ENCODE measurements at regions not wholly inside any gene's neighbourhood (a gene's known extent, or its start where the extent isn't known, plus 50 kb on each side); places are given as distances from the start of the nearest gene placed in this dataset.
A peak's percentile ranks its signal among the peaks of the same experiment; 100 is the strongest.

DNA sequence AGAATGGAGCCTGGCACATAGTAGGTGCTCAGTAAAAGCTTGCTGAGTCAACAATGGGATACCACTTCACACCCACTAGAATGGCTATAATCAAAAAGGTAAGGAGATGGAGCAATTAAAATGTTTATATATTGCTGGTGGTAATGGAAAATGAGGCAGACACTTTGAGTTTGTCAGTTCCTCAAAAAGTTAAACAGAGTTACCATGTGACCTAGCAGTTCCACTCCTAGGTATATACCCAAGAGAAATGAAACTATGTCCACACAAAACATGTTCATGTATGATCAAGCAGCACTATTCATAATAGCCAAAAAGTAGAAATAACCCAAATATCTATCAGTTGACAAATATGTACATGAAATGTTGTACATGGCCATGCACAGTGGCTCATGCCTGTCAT, 74.8 kb upstream of the ECE1 start:
- H3K36me3 ChIP-seq (ENCODE audit: control insufficient read depth, insufficient read depth, low read length) = no peaks in the 10 kb centered on the region
- no peak for FAIRE-seq
- TF ChIP-seq, protein P1, sequence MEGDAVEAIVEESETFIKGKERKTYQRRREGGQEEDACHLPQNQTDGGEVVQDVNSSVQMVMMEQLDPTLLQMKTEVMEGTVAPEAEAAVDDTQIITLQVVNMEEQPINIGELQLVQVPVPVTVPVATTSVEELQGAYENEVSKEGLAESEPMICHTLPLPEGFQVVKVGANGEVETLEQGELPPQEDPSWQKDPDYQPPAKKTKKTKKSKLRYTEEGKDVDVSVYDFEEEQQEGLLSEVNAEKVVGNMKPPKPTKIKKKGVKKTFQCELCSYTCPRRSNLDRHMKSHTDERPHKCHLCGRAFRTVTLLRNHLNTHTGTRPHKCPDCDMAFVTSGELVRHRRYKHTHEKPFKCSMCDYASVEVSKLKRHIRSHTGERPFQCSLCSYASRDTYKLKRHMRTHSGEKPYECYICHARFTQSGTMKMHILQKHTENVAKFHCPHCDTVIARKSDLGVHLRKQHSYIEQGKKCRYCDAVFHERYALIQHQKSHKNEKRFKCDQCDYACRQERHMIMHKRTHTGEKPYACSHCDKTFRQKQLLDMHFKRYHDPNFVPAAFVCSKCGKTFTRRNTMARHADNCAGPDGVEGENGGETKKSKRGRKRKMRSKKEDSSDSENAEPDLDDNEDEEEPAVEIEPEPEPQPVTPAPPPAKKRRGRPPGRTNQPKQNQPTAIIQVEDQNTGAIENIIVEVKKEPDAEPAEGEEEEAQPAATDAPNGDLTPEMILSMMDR (IDR thresholded peaks at IDR 0.05; ENCODE audit: insufficient read depth, low read length, severe bottlenecking) = no peak
- no peak overlapping the region for H3K4me3 ChIP-seq (ENCODE audit: low read depth, low read length)
- no peak for DNase-seq (ENCODE audit: low read depth)
- no peaks in the 10 kb centered on the region for H3K27me3 ChIP-seq (ENCODE audit: control insufficient read depth, insufficient read depth, low read length)

DNA sequence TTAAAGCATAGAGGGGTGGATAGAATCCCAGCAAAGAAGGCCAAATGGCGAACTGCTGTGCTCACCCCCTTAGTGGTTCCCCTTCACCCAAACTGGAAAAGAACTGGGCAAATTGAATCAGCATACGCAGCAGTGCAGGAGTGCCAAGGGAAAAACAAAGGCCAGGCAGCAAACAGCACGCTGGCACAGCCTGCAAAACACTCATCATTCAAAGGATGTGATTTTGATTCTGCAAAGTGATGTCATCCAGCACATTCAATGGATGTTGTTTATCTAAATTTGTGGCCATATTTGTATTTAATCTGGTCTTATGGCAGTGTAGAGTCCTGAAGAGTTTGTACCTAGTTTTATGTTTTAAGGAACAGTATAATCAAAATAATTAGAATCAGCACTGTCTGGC, 71.8 kb upstream of the ECE1 start:
- FAIRE-seq (no peak), DNase-seq (ENCODE audit: low read depth) (no peak)
- H3K36me3 ChIP-seq (ENCODE audit: control insufficient read depth, insufficient read depth, low read length) = no peaks in the 10 kb centered on the region
- no peak overlapping the region for H3K4me3 ChIP-seq (ENCODE audit: low read depth, low read length)
- H3K27me3 ChIP-seq (ENCODE audit: control insufficient read depth, insufficient read depth, low read length) = no peaks in the 10 kb centered on the region
- TF ChIP-seq, protein P1 (IDR thresholded peaks at IDR 0.05; ENCODE audit: insufficient read depth, low read length, severe bottlenecking) = no peak

DNA sequence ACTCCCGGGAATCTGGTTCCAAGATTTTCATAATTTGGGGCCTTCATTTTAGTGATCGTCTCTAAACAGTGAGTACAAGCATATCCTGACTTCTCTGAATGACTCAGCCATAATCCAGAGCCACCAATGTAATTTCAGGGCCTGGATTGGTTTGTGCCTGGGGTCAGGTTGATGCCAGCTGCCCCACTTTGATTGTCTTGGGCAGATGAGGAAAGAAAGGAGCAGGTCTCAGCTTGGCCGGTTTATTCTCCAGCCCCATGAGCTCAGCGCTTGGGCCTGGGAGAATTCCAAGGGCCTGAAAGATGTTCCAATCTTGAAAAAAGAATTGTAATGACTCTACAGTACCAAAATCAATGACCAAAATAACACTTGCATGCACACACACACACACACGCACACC, 71.2 kb upstream of the ECE1 start:
- no peak for FAIRE-seq
- DNase-seq (ENCODE audit: low read depth) = peak; percentile 67
- Histone ChIP-seq H3K36me3 (ENCODE audit: control insufficient read depth, insufficient read depth, low read length) (no peaks in the 10 kb centered on the region), H3K27me3 (ENCODE audit: control insufficient read depth, insufficient read depth, low read length) (no peaks in the 10 kb centered on the region), H3K4me3 (ENCODE audit: low read depth, low read length) (no peak overlapping the region)
- TF ChIP-seq, protein P1 (IDR thresholded peaks at IDR 0.05; ENCODE audit: insufficient read depth, low read length, severe bottlenecking) = no peak

DNA sequence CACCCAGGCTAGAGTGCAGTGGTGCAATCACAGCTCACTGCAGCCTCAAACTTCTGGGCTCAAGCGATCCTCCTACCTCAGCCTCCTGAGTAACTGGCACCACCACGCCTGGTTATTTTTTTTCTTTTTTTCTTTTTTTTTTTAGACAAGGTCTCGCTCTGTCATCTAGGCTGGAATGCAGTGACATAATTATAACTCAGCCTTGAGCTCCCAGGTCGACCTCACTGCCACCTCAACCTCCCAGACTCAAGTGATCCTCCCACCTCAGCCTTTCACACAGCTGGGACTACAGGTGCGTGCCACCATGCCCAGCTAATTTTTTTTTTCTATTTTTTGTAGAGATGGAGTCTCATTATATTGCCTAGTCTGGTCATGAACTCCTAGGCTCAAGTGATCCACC, 66.9 kb upstream of the ECE1 start:
- TF ChIP-seq, protein P1 (IDR thresholded peaks at IDR 0.05; ENCODE audit: insufficient read depth, low read length, severe bottlenecking) = no peak
- Histone ChIP-seq H3K36me3 (ENCODE audit: control insufficient read depth, insufficient read depth, low read length) (no peaks in the 10 kb centered on the region), H3K27me3 (ENCODE audit: control insufficient read depth, insufficient read depth, low read length) (no peaks in the 10 kb centered on the region), H3K4me3 (ENCODE audit: low read depth, low read length) (no peak overlapping the region)
- FAIRE-seq (no peak), DNase-seq (ENCODE audit: low read depth) (no peak)

DNA sequence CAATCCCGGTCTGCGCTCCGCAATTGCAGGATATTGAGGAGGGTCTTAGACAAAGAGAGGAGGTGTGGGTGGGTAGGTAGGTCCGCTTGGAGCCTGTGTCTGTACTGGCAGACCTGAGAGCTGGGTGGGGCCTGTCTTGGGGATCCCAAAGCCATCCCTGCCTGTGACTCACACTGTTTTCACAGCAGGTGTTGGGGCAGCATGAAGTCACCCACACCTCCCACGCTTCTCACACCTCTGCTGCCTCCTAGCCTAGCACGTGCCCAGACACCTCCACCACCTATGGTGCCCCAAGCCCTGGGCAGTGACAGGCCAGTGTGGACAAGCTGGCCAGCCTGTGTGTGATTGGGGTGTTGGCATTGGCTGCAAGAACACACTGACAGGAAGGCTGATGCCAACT, 65.7 kb upstream of the ECE1 start:
- FAIRE-seq = no peak
- DNase-seq (ENCODE audit: low read depth) = peak; percentile 78
- Histone ChIP-seq H3K36me3 (ENCODE audit: control insufficient read depth, insufficient read depth, low read length) (no peaks in the 10 kb centered on the region), H3K4me3 (ENCODE audit: low read depth, low read length) (no peak overlapping the region), H3K27me3 (ENCODE audit: control insufficient read depth, insufficient read depth, low read length) (no peaks in the 10 kb centered on the region)
- TF ChIP-seq, protein P1 (IDR thresholded peaks at IDR 0.05; ENCODE audit: insufficient read depth, low read length, severe bottlenecking) = no peak

DNA sequence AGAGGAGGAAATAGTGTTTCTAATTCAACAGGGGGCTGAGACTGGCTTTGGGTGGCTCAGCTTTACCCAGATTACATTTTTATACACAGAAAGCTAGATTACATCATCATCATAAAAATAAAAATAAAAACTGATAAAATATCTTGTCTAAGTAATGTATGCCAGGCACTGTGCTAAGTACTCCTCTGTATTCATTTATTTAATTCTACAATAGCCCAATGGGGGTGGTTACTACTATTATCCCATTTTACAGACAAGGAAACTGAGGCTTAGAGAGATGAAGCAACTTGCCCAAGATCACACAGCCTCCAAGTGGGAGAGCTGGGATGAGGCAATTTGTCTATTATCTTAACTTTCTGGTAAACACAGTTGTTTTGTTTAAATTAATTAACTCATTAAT, 62.3 kb upstream of the ECE1 start:
- DNase-seq (ENCODE audit: low read depth) (no peak), FAIRE-seq (no peak)
- Histone ChIP-seq H3K36me3 (ENCODE audit: control insufficient read depth, insufficient read depth, low read length) (no peaks in the 10 kb centered on the region), H3K4me3 (ENCODE audit: low read depth, low read length) (no peak overlapping the region), H3K27me3 (ENCODE audit: control insufficient read depth, insufficient read depth, low read length) (peaks cover 7% of the 10 kb centered on the region)
- TF ChIP-seq, protein P1 (IDR thresholded peaks at IDR 0.05; ENCODE audit: insufficient read depth, low read length, severe bottlenecking) = no peak

Measured in bronchial epithelial cell (primary cell).